ENCODE measurements at regions not wholly inside any gene's neighbourhood (a gene's known extent, or its start where the extent isn't known, plus 50 kb on each side); places are given as distances from the start of the nearest gene placed in this dataset.

- no peak overlapping the region for H3K4me3 ChIP-seq (ENCODE audit: low read depth, low read length)
- no peak for TF ChIP-seq CTCF (IDR thresholded peaks at IDR 0.05; ENCODE audit: low read depth, low read length, missing control alignments)
- no peak for DNase-seq (ENCODE audit: low read depth)
Observed at GRCh38 chr10:10662716-10663408, 354.8 kb upstream of the CELF2 start.

- DNase-seq (ENCODE audit: low read depth) = no peak
- TF ChIP-seq CTCF (IDR thresholded peaks at IDR 0.05; ENCODE audit: low read depth, low read length, missing control alignments) = no peak
- no peak overlapping the region for H3K4me3 ChIP-seq (ENCODE audit: low read depth, low read length)
Observed at GRCh38 chr10:10663622-10664021, 354.1 kb upstream of the CELF2 start.

- TF ChIP-seq CTCF (IDR thresholded peaks at IDR 0.05; ENCODE audit: low read depth, low read length, missing control alignments) = no peak
- no peak for DNase-seq (ENCODE audit: low read depth)
- no peak overlapping the region for H3K4me3 ChIP-seq (ENCODE audit: low read depth, low read length)
Observed at GRCh38 chr10:10665750-10666149, 351.9 kb upstream of the CELF2 start.

- no peak for TF ChIP-seq CTCF (IDR thresholded peaks at IDR 0.05; ENCODE audit: low read depth, low read length, missing control alignments)
- DNase-seq (ENCODE audit: low read depth) = no peak
Observed at GRCh38 chr10:10667466-10667865, 350.2 kb upstream of the CELF2 start.

GRCh38 chr10:10676972-10677371 is 340.7 kb upstream of the CELF2 start:
- DNase-seq (ENCODE audit: low read depth) = no peak
- no peak overlapping the region for H3K4me3 ChIP-seq (ENCODE audit: low read depth, low read length)
- TF ChIP-seq CTCF (IDR thresholded peaks at IDR 0.05; ENCODE audit: low read depth, low read length, missing control alignments) = no peak

More at GRCh38 chr10:10667466-10667865, 350.2 kb upstream of the CELF2 start:
- no peak overlapping the region for H3K4me3 ChIP-seq (ENCODE audit: low read depth, low read length)

GRCh38 chr10:10677479-10677878 is 340.2 kb upstream of the CELF2 start:
- TF ChIP-seq CTCF (IDR thresholded peaks at IDR 0.05; ENCODE audit: low read depth, low read length, missing control alignments) = peak; percentile 53
- peak; percentile 46 for DNase-seq (ENCODE audit: low read depth)
- H3K4me3 ChIP-seq (ENCODE audit: low read depth, low read length) = no peak overlapping the region

GRCh38 chr10:10680496-10680895 is 337.2 kb upstream of the CELF2 start:
- TF ChIP-seq CTCF (IDR thresholded peaks at IDR 0.05; ENCODE audit: low read depth, low read length, missing control alignments) = no peak
- DNase-seq (ENCODE audit: low read depth) = no peak
- no peak overlapping the region for H3K4me3 ChIP-seq (ENCODE audit: low read depth, low read length)
